ENCODE measurements at regions not wholly inside any gene's neighbourhood (a gene's known extent, or its start where the extent isn't known, plus 50 kb on each side); places are given as distances from the start of the nearest gene placed in this dataset.
"Not testable (repeated sequence)": the region's sequence is repeated elsewhere in the genome, so short reads cannot be mapped to it uniquely, and the experiment has no call there.

GRCh38 chr9:2531481-2531880, 90.1 kb upstream of the VLDLR start:
- H3K79me2 ChIP-seq (ENCODE audit: low read length), result no peaks in the 10 kb centered on the region
- H4K20me1 ChIP-seq (ENCODE audit: insufficient read depth, low read length), result no peaks in the 10 kb centered on the region
- H3K27ac ChIP-seq (ENCODE audit: low read length), result no peak overlapping the region
- no peak overlapping the region for H2AFZ ChIP-seq (ENCODE audit: low read depth, low read length)
- H3K9me3 ChIP-seq (ENCODE audit: insufficient read depth, low read length), result no peaks in the 10 kb centered on the region
- TF ChIP-seq CTCF (IDR thresholded peaks at IDR 0.05; ENCODE audit: low read depth, low read length) (no peak), EZH2phosphoT487 (IDR thresholded peaks at IDR 0.05; ENCODE audit: low read depth) (no peak)
- no peaks in the 10 kb centered on the region for H3K27me3 ChIP-seq (ENCODE audit: low read depth, low read length)
- no peak overlapping the region for H3K9ac ChIP-seq (ENCODE audit: low read length)
- no peak overlapping the region for H3K4me3 ChIP-seq (ENCODE audit: low read length)
- no peaks in the 10 kb centered on the region for H3K4me1 ChIP-seq (ENCODE audit: low read length)
- no peaks in the 10 kb centered on the region for H3K36me3 ChIP-seq (replicated peaks; ENCODE audit: low read depth, low read length)
- no peak overlapping the region for H3K4me2 ChIP-seq (ENCODE audit: low read length)

GRCh38 chr9:2536511-2536910, 85.1 kb upstream of the VLDLR start:
- Histone ChIP-seq H3K36me3 (replicated peaks; ENCODE audit: low read depth, low read length) (no peaks in the 10 kb centered on the region), H3K4me3 (ENCODE audit: low read length) (no peak overlapping the region), H3K27me3 (ENCODE audit: low read depth, low read length) (no peaks in the 10 kb centered on the region), H3K9ac (ENCODE audit: low read length) (no peak overlapping the region), H3K4me2 (ENCODE audit: low read length) (no peak overlapping the region), H2AFZ (ENCODE audit: low read depth, low read length) (no peak overlapping the region), H3K79me2 (ENCODE audit: low read length) (no peaks in the 10 kb centered on the region), H3K9me3 (ENCODE audit: insufficient read depth, low read length) (no peaks in the 10 kb centered on the region), H3K27ac (ENCODE audit: low read length) (no peak overlapping the region), H3K4me1 (ENCODE audit: low read length) (no peaks in the 10 kb centered on the region), H4K20me1 (ENCODE audit: insufficient read depth, low read length) (no peaks in the 10 kb centered on the region)
- TF ChIP-seq CTCF (IDR thresholded peaks at IDR 0.05; ENCODE audit: low read depth, low read length) (no peak), EZH2phosphoT487 (IDR thresholded peaks at IDR 0.05; ENCODE audit: low read depth) (no peak)

- Histone ChIP-seq H3K9me3 (ENCODE audit: insufficient read depth, low read length) (no peaks in the 10 kb centered on the region), H3K4me1 (ENCODE audit: low read length) (no peaks in the 10 kb centered on the region), H3K27ac (ENCODE audit: low read length) (no peak overlapping the region), H4K20me1 (ENCODE audit: insufficient read depth, low read length) (no peaks in the 10 kb centered on the region), H3K36me3 (replicated peaks; ENCODE audit: low read depth, low read length) (no peaks in the 10 kb centered on the region), H3K27me3 (ENCODE audit: low read depth, low read length) (no peaks in the 10 kb centered on the region), H2AFZ (ENCODE audit: low read depth, low read length) (no peak overlapping the region), H3K79me2 (ENCODE audit: low read length) (no peaks in the 10 kb centered on the region), H3K9ac (ENCODE audit: low read length) (no peak overlapping the region), H3K4me2 (ENCODE audit: low read length) (no peak overlapping the region), H3K4me3 (ENCODE audit: low read length) (no peak overlapping the region)
- no peak for TF ChIP-seq CTCF (IDR thresholded peaks at IDR 0.05; ENCODE audit: low read depth, low read length)
- no peak for TF ChIP-seq EZH2phosphoT487 (IDR thresholded peaks at IDR 0.05; ENCODE audit: low read depth)
Measured at GRCh38 chr9:2545881-2546490, 75.6 kb upstream of the VLDLR start.

- H2AFZ ChIP-seq (ENCODE audit: low read depth, low read length); H3K4me3 ChIP-seq (ENCODE audit: low read length); H3K9ac ChIP-seq (ENCODE audit: low read length); H3K36me3 ChIP-seq (replicated peaks; ENCODE audit: low read depth, low read length); H3K4me2 ChIP-seq (ENCODE audit: low read length); H3K79me2 ChIP-seq (ENCODE audit: low read length); H4K20me1 ChIP-seq (ENCODE audit: insufficient read depth, low read length); H3K27me3 ChIP-seq (ENCODE audit: low read depth, low read length); H3K4me1 ChIP-seq (ENCODE audit: low read length); H3K9me3 ChIP-seq (ENCODE audit: insufficient read depth, low read length); H3K27ac ChIP-seq (ENCODE audit: low read length): not testable (repeated sequence)
Measured at GRCh38 chr9:2555899-2556600, 65.5 kb upstream of the VLDLR start.

All from OCI-LY3 (cell line).